Endothelial cell of umbilical vein (primary cell): ENCODE measurements at regions not wholly inside any gene's neighbourhood (a gene's known extent, or its start where the extent isn't known, plus 50 kb on each side); places are given as distances from the start of the nearest gene placed in this dataset.

ENCODE experiments used
- BruUV-seq: library from RNA; stranded (reverse); fragments of 400-500 nt; replicated peaks from 2 replicates; lab custom pipeline; 2021; lab: Mats Ljungman, UMichigan
- CTCF ChIA-PET: fragments of 300-600, 350-600 bp; sonication (Branson Sonifier 250); formaldehyde crosslinking; loops from one replicate; lab custom pipeline; 2021; ENCODE audit warnings: antibody characterized with exemption, inconsistent platforms; lab: Charles Lee
- POLR2A ChIA-PET: fragments of 300-600, 350-600 bp; sonication (Branson Sonifier 250); formaldehyde crosslinking; loops from one replicate; lab custom pipeline; 2021; ENCODE audit warnings: antibody characterized with exemption, inconsistent platforms; lab: Charles Lee
- DNase-seq: peaks from one replicate; pipeline ENCODE4 v3.0.0-alpha.2; 2011; ENCODE audit warnings: low read depth, low spot score
- FAIRE-seq: peaks from 2 replicates; lab custom pipeline; 2011; peaks lifted over from hg19 to GRCh38; lab: Jason Lieb, UNC
- H2AFZ ChIP-seq: 2 replicates; pipeline ENCODE4 v1.6.0; 2012; ENCODE audit warnings: low read depth, low read length, control low read depth, inconsistent platforms
- H3K27ac ChIP-seq: 2 replicates; pipeline ENCODE4 v1.5.1; 2011; ENCODE audit warnings: low read depth, mild to moderate bottlenecking, control low read depth, low read length, moderate library complexity; ENCODE audit not compliant: insufficient read depth
- H3K27me3 ChIP-seq, 2 experiments: 2 replicates each; pipeline versions ENCODE4 v1.6.0 to v1.6.1; 2011; ENCODE audit warnings: low read length in 2 of 2, mixed read lengths in 1 of 2; ENCODE audit not compliant: control insufficient read depth in 2 of 2, insufficient read depth in 2 of 2
- H3K36me3 ChIP-seq, 2 experiments: 2 replicates in 1 of 2; 3 replicates in 1 of 2; pipeline ENCODE4 v1.5.1; 2011; ENCODE audit warnings: low read length in 2 of 2, mild to moderate bottlenecking in 1 of 2, moderate library complexity in 1 of 2; ENCODE audit not compliant: control insufficient read depth in 2 of 2, insufficient read depth in 2 of 2; ENCODE audit errors: extremely low read depth in 1 of 2
- H3K4me1 ChIP-seq: 3 replicates; pipeline ENCODE4 v1.5.1; 2011; ENCODE audit warnings: mild to moderate bottlenecking, low read length; ENCODE audit not compliant: control insufficient read depth, insufficient read depth; ENCODE audit errors: extremely low read depth
- H3K4me2 ChIP-seq: 2 replicates; pipeline ENCODE4 v1.6.1; 2011; ENCODE audit warnings: low read length, control low read depth, mixed read lengths; ENCODE audit not compliant: insufficient read depth
- H3K4me3 ChIP-seq, 3 experiments: fragments of 200-600 bp in 1 of 3; sonication (generic), shearing (Covaris generic) in 1 of 3; replicated peaks in 1 of 3; 2 replicates each; pipeline ENCODE4 v1.5.1; 2011 to 2016; ENCODE audit warnings: control low read depth in 3 of 3, low read length in 3 of 3, mild to moderate bottlenecking in 2 of 3, inconsistent platforms in 1 of 3, low read depth in 1 of 3, moderate library complexity in 1 of 3; ENCODE audit not compliant: insufficient read depth in 1 of 3
- H3K79me2 ChIP-seq: 2 replicates; pipeline ENCODE4 v1.6.0; 2012; ENCODE audit warnings: low read length, inconsistent platforms; ENCODE audit not compliant: control insufficient read depth, insufficient read depth
- H3K9ac ChIP-seq: replicated peaks from 2 replicates; pipeline ENCODE3; 2011; ENCODE audit warnings: low read length, control low read depth; ENCODE audit not compliant: insufficient read depth; ENCODE audit errors: extremely low read depth
- H3K9me1 ChIP-seq: replicated peaks from 3 replicates; pipeline ENCODE4 v1.6.0; 2011; ENCODE audit warnings: mild to moderate bottlenecking, low read length; ENCODE audit not compliant: control insufficient read depth, insufficient read depth; ENCODE audit errors: extremely low read depth
- H3K9me3 ChIP-seq: replicated peaks from 2 replicates; pipeline ENCODE4 v1.5.1; 2012; ENCODE audit warnings: low read length, inconsistent platforms; ENCODE audit not compliant: control insufficient read depth, insufficient read depth
- H4K20me1 ChIP-seq: replicated peaks from 2 replicates; pipeline ENCODE3; 2011; ENCODE audit warnings: mild to moderate bottlenecking, low read length; ENCODE audit not compliant: control insufficient read depth, insufficient read depth; ENCODE audit errors: extremely low read depth
- CTCF ChIP-seq, 2 donors: IDR thresholded peaks; 1 replicate in 1 of 2; 2 replicates in 1 of 2; pipeline ENCODE4 v1.5.1; 2011; ENCODE audit warnings: low read length in 2 of 2, mild to moderate bottlenecking in 2 of 2, moderate library complexity in 2 of 2, control low read depth in 1 of 2, inconsistent platforms in 1 of 2, low read depth in 1 of 2; ENCODE audit not compliant: insufficient read depth in 1 of 2; ENCODE audit errors: extremely low read depth in 1 of 2
- EZH2 ChIP-seq: IDR thresholded peaks from 2 replicates; pipeline ENCODE4 v1.6.1; 2012; ENCODE audit warnings: borderline replicate concordance, low read depth, mild to moderate bottlenecking, moderate library complexity, low read length, inconsistent platforms; ENCODE audit not compliant: severe bottlenecking
- FOS ChIP-seq: IDR thresholded peaks from 2 replicates; pipeline ENCODE4 v1.6.1; 2011; ENCODE audit warnings: mild to moderate bottlenecking, low read length, moderate library complexity, borderline replicate concordance; ENCODE audit not compliant: insufficient read depth
- GATA2 ChIP-seq: IDR thresholded peaks from 2 replicates; pipeline ENCODE4 v1.7.0; 2011; ENCODE audit warnings: low read depth, mild to moderate bottlenecking, moderate library complexity, mixed read lengths, low read length; ENCODE audit not compliant: insufficient read length, insufficient read depth
- JUN ChIP-seq: IDR thresholded peaks from 2 replicates; pipeline ENCODE4 v1.6.1; 2011; ENCODE audit warnings: borderline replicate concordance, low read depth; ENCODE audit not compliant: insufficient read length, insufficient read depth
- MAX ChIP-seq: IDR thresholded peaks from 2 replicates; pipeline ENCODE4 v1.6.1; 2011; ENCODE audit not compliant: insufficient read depth, insufficient read length
- MYC ChIP-seq: IDR thresholded peaks from one replicate; pipeline ENCODE4 v1.6.1; 2011; ENCODE audit warnings: mild to moderate bottlenecking, low read depth, low read length
- POLR2A ChIP-seq: IDR thresholded peaks from 2 replicates; pipeline ENCODE4 v1.6.1; 2012; ENCODE audit warnings: low read depth, mild to moderate bottlenecking, control low read depth, low read length
- POLR2AphosphoS5 ChIP-seq: IDR thresholded peaks from 2 replicates; pipeline ENCODE4 v1.6.1; 2012; ENCODE audit warnings: low read depth, mild to moderate bottlenecking, control low read depth, low read length, moderate library complexity; ENCODE audit not compliant: insufficient read depth
- dilution Hi-C: fragments of 300-500 bp; cut with MboI; formaldehyde crosslinking; loops from one replicate; pipeline ENCODE4 v1.15.0; 2019; ENCODE audit warnings: low sequenced_read_pairs; ENCODE audit not compliant: extremely low pct_ligation_motif_present
- intact Hi-C: fragments of 100-400 bp; cut with micrococcal nuclease; formaldehyde crosslinking; loops from one replicate; pipeline ENCODE4 v1.10.0; 2022

GRCh38 chr10:2876032-2876431 is 191.3 kb upstream of the PFKP start:
- no peaks in the 10 kb centered on the region for H3K9me1 ChIP-seq
- CTCF ChIA-PET = no interaction called here

More at GRCh38 chr10:2876032-2876431, 191.3 kb upstream of the PFKP start:
- no peaks in the 10 kb centered on the region for H3K9me3 ChIP-seq
- no TSS peak for BruUV-seq
- no peaks in the 10 kb centered on the region for H4K20me1 ChIP-seq
- TF ChIP-seq MYC (no peak), POLR2AphosphoS5 (no peak), FOS (no peak), EZH2 (no peak), CTCF (IDR thresholded peaks at IDR 0.05; ENCODE audit: extremely low read depth in 1 of 2, insufficient read depth in 1 of 2, low read depth in 1 of 2, low read length in 2 of 2) (no peak), POLR2A (no peak), MAX (no peak), GATA2 (no peak), JUN (no peak)
- intact Hi-C loops (no loop called here), dilution Hi-C loops (no loop called here)
- H3K79me2 ChIP-seq = no peaks in the 10 kb centered on the region
- H3K4me2 ChIP-seq = no peak overlapping the region
- no peaks in the 10 kb centered on the region for H3K36me3 ChIP-seq
- H3K27ac ChIP-seq = no peak overlapping the region
- FAIRE-seq = no peak
- H3K4me3 ChIP-seq = no peak overlapping the region
- H2AFZ ChIP-seq = no peak overlapping the region
- H3K27me3 ChIP-seq = no peaks in the 10 kb centered on the region
- H3K4me1 ChIP-seq = no peaks in the 10 kb centered on the region
- no peak overlapping the region for H3K9ac ChIP-seq
- POLR2A ChIA-PET = no interaction called here
- no peak for DNase-seq
